DND-41 (cell line): ENCODE measurements at regions not wholly inside any gene's neighbourhood (a gene's known extent, or its start where the extent isn't known, plus 50 kb on each side); places are given as distances from the start of the nearest gene placed in this dataset.

Experiments used
- ATAC-seq: fragments of 200-7000 bp; cut with Tn5 transposase; 3 replicates; pipeline ENCODE4 v1.9.1; 2021; ENCODE audit warnings: low read depth; ENCODE audit not compliant: insufficient read depth
- DNase-seq: peaks from one replicate; pipeline ENCODE4 v3.0.0-alpha.2; 2020
- H2AFZ ChIP-seq: 2 replicates; pipeline ENCODE4 v1.6.0; 2012; ENCODE audit warnings: low read depth, low read length
- H3K27ac ChIP-seq: 2 replicates; pipeline ENCODE4 v1.5.1; 2012; ENCODE audit warnings: low read length, inconsistent platforms
- H3K27me3 ChIP-seq: fragments of 200-600 bp; sonication (generic); 2 replicates; pipeline ENCODE4 v1.6.0; 2012; ENCODE audit warnings: low read length, mild to moderate bottlenecking, inconsistent platforms; ENCODE audit not compliant: insufficient read depth, poor library complexity
- H3K36me3 ChIP-seq: 2 replicates; pipeline ENCODE4 v1.5.1; 2012; ENCODE audit warnings: low read length, inconsistent platforms; ENCODE audit not compliant: insufficient read depth
- H3K4me1 ChIP-seq: 2 replicates; pipeline ENCODE4 v1.5.1; 2012; ENCODE audit warnings: mild to moderate bottlenecking, low read length; ENCODE audit not compliant: insufficient read depth
- H3K4me2 ChIP-seq: 2 replicates; pipeline ENCODE4 v1.6.0; 2012; ENCODE audit warnings: mild to moderate bottlenecking, moderate library complexity, low read length, inconsistent platforms; ENCODE audit not compliant: insufficient read depth
- H3K4me3 ChIP-seq, 2 experiments: fragments of 200-600 bp in 1 of 2; shearing (Covaris generic) in 1 of 2; 2 replicates each; pipeline ENCODE4 v1.5.1; 2012 to 2016; ENCODE audit warnings: inconsistent platforms in 2 of 2, low read length in 2 of 2, mild to moderate bottlenecking in 2 of 2, low read depth in 1 of 2, moderate library complexity in 1 of 2
- H3K79me2 ChIP-seq: 2 replicates; pipeline ENCODE4 v1.6.0; 2012; ENCODE audit warnings: low read length, inconsistent platforms; ENCODE audit not compliant: insufficient read depth
- H3K9ac ChIP-seq: 2 replicates; pipeline ENCODE4 v1.6.0; 2012; ENCODE audit warnings: low read depth, mild to moderate bottlenecking, inconsistent platforms, low read length, moderate library complexity
- H3K9me3 ChIP-seq: 2 replicates; pipeline ENCODE4 v1.5.1; 2012; ENCODE audit warnings: low read length, moderate library complexity, mild to moderate bottlenecking, inconsistent platforms; ENCODE audit not compliant: insufficient read depth, severe bottlenecking
- H4K20me1 ChIP-seq: 2 replicates; pipeline ENCODE4 v1.6.0; 2012; ENCODE audit warnings: low read length; ENCODE audit not compliant: insufficient read depth
- EZH2 ChIP-seq: IDR thresholded peaks from 3 replicates; pipeline ENCODE4 v1.6.1; 2012; ENCODE audit warnings: borderline replicate concordance, low read depth, mild to moderate bottlenecking, moderate library complexity, low read length, inconsistent platforms; ENCODE audit not compliant: severe bottlenecking
- TF ChIP-seq, protein P1 (sequence below): IDR thresholded peaks from 2 replicates; pipeline ENCODE4 v1.5.1; 2012; ENCODE audit warnings: borderline replicate concordance, low read length, moderate library complexity, mild to moderate bottlenecking; ENCODE audit not compliant: poor library complexity, severe bottlenecking; ENCODE audit errors: extremely low read depth

DNA sequence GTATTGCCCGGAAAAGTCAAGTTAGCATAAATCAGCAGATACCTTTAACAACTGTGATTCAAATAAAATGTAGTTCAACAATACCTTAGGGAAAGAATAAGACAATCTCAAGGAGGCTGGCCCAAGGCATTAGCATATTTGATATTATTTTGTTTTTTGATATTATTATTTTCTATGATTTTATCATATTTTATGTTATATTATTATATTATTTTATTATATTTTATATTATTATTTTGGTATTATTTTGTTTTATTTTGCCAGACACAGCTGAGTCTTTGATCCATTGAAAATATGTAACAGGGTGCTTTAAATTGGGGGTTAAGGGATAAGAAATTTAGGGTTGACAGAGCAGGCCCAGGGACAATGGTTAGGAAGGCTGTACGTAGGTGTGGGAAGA, 607.9 kb upstream of the USP15 start:
- H3K27ac ChIP-seq, result no peak overlapping the region
- no peaks in the 10 kb centered on the region for H3K36me3 ChIP-seq
- H3K9ac ChIP-seq, result no peak overlapping the region
- no peak for ATAC-seq
- H3K4me3 ChIP-seq, result no peak overlapping the region
- H4K20me1 ChIP-seq, result no peaks in the 10 kb centered on the region
- no peaks in the 10 kb centered on the region for H3K79me2 ChIP-seq
- TF ChIP-seq, protein P1, sequence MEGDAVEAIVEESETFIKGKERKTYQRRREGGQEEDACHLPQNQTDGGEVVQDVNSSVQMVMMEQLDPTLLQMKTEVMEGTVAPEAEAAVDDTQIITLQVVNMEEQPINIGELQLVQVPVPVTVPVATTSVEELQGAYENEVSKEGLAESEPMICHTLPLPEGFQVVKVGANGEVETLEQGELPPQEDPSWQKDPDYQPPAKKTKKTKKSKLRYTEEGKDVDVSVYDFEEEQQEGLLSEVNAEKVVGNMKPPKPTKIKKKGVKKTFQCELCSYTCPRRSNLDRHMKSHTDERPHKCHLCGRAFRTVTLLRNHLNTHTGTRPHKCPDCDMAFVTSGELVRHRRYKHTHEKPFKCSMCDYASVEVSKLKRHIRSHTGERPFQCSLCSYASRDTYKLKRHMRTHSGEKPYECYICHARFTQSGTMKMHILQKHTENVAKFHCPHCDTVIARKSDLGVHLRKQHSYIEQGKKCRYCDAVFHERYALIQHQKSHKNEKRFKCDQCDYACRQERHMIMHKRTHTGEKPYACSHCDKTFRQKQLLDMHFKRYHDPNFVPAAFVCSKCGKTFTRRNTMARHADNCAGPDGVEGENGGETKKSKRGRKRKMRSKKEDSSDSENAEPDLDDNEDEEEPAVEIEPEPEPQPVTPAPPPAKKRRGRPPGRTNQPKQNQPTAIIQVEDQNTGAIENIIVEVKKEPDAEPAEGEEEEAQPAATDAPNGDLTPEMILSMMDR, result no peak
- no peak for TF ChIP-seq EZH2
- no peak overlapping the region for H3K4me2 ChIP-seq
- no peaks in the 10 kb centered on the region for H3K4me1 ChIP-seq
- no peaks in the 10 kb centered on the region for H3K9me3 ChIP-seq
- no peaks in the 10 kb centered on the region for H3K27me3 ChIP-seq
- no peak for DNase-seq
- H2AFZ ChIP-seq, result no peak overlapping the region

DNA sequence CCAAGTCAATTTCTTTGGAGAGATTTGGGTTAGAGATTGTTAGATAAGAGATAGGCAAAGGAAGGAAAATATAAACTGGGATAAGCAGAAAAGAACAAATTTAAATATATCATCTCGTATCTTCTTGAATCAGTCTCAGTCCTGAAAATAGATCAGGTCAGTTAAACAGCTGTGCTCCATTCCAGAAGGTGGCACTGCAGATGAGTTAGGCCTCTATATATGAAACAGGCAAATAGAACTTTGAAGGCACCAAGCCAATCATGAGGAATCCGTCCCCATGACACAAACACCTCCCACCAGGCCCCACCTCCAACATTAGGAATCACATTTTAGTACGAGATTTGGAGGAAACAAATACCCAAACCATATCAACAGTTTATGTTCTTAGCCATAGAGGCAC, 605.5 kb upstream of the USP15 start:
- Histone ChIP-seq H3K4me1 (no peaks in the 10 kb centered on the region), H3K9ac (no peak overlapping the region), H3K4me2 (no peak overlapping the region), H3K4me3 (no peak overlapping the region), H3K27me3 (no peaks in the 10 kb centered on the region), H3K36me3 (no peaks in the 10 kb centered on the region), H3K27ac (no peak overlapping the region), H3K79me2 (no peaks in the 10 kb centered on the region), H4K20me1 (no peaks in the 10 kb centered on the region), H2AFZ (0 out of 2 replicates have a peak overlapping the region, but pooled peaks have one; percentile 1), H3K9me3 (no peaks in the 10 kb centered on the region)
- ATAC-seq (no peak), DNase-seq (no peak)
- no peak for TF ChIP-seq EZH2
- TF ChIP-seq, protein P1, result peak; percentile 8

DNA sequence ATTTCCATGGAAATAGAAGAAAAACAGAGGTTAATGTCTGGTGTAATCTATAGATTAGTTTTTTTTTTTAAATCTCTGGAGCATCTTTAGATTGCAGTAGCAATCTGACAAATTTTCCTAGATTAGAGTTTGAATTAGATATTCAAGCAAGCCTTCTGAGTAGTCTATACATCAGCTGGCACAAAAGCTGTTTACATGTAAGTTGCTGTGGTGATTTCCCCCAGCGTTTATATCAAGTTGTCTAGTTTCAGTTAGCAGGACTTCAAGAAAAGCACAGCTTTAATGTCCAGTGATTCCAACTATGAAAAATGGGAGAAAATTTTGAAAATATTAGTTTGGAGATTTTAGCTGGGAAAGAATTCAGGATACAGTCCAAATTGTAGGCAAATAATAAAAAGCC, 605.0 kb upstream of the USP15 start:
- no peak for ATAC-seq
- Histone ChIP-seq H3K27ac (no peak overlapping the region), H3K4me1 (no peaks in the 10 kb centered on the region), H3K27me3 (no peaks in the 10 kb centered on the region), H3K9me3 (no peaks in the 10 kb centered on the region), H3K4me3 (no peak overlapping the region), H3K4me2 (no peak overlapping the region), H3K79me2 (no peaks in the 10 kb centered on the region), H3K36me3 (no peaks in the 10 kb centered on the region), H3K9ac (no peak overlapping the region), H2AFZ (no peak overlapping the region), H4K20me1 (no peaks in the 10 kb centered on the region)
- TF ChIP-seq EZH2, result no peak
- TF ChIP-seq, protein P1, result no peak
- DNase-seq, result no peak

DNA sequence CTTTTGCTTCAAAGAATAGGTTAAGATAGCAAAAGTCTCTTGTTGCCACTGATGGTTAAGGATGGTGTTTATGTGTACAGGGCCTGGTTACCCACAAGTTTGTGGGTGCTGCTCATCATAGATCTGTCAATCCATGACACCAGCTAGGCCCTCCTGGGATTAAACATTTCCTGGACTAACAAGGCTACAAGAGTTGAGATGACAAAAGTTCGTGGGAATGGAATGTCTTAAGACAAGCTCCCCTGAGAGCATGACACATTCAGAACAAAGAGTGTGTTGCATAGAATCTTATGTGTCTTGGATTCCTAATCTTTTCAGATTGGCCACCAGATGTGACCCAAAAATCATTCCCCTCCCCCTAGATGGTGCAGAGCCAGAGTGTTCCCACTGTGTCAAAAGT, 592.5 kb upstream of the USP15 start:
- H3K9me3 ChIP-seq, result peaks cover 9% of the 10 kb centered on the region
- H3K36me3 ChIP-seq, result no peaks in the 10 kb centered on the region
- H3K79me2 ChIP-seq, result no peaks in the 10 kb centered on the region
- H2AFZ ChIP-seq, result no peak overlapping the region
- no peak for ATAC-seq
- H3K4me3 ChIP-seq, result no peak overlapping the region
- no peaks in the 10 kb centered on the region for H3K4me1 ChIP-seq
- H3K27me3 ChIP-seq, result no peaks in the 10 kb centered on the region
- no peaks in the 10 kb centered on the region for H4K20me1 ChIP-seq
- no peak for DNase-seq
- no peak overlapping the region for H3K4me2 ChIP-seq
- no peak overlapping the region for H3K9ac ChIP-seq
- H3K27ac ChIP-seq, result no peak overlapping the region
- TF ChIP-seq, protein P1, result no peak
